ENCODE measurements at regions not wholly inside any gene's neighbourhood (a gene's known extent, or its start where the extent isn't known, plus 50 kb on each side); places are given as distances from the start of the nearest gene placed in this dataset.
A peak's percentile ranks its signal among the peaks of the same experiment; 100 is the strongest.

DNA sequence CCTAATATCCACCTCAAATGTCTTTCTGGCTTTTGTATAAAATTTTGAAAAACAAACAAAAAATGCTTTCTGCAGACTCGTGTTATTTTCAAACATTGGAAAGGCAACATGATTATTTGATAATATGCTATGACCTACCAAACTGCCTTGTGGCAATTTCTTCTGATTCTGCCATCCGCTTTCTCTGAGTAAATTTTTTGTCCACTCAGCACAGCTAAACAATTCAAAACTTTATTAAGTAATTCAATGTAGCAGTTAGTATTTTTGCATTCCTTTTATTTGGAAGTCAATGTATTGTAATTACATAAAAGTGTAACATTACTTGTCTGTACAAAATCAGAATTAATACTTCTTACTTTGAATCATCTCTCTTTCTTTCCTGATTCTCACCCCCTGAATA, 1206.6 kb upstream of the EYS start:
- TF ChIP-seq CTCF (IDR thresholded peaks at IDR 0.05; ENCODE audit: insufficient read depth, low read depth, low read length, missing control alignments): no peak
- no peak for DNase-seq (ENCODE audit: low read depth)

DNA sequence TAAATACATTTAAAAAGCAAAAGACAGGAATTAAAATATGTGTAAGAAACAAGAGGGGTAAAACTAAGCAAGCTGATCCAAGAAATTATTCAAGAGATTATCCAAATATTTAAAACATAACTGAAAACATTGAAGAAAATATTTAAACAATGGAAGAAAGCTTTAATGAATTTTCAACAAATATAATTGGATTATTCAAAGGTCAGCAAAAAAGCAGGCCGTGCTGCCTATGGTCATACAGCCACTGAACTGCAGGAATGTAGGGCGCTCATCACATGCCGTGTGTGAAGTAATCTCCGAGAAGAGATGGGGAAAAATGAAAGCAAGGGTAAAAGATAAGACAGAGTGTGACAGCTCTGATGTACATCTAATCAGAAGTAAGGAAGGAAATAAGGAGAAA, 1195.4 kb upstream of the EYS start:
- TF ChIP-seq CTCF (IDR thresholded peaks at IDR 0.05; ENCODE audit: insufficient read depth, low read depth, low read length, missing control alignments): no peak
- DNase-seq (ENCODE audit: low read depth): no peak
- H3K4me3 ChIP-seq (ENCODE audit: low read length): no peak overlapping the region

More for the DNA sequence above, 1206.6 kb upstream of the EYS start:
- H3K4me3 ChIP-seq (ENCODE audit: low read length): no peak overlapping the region

DNA sequence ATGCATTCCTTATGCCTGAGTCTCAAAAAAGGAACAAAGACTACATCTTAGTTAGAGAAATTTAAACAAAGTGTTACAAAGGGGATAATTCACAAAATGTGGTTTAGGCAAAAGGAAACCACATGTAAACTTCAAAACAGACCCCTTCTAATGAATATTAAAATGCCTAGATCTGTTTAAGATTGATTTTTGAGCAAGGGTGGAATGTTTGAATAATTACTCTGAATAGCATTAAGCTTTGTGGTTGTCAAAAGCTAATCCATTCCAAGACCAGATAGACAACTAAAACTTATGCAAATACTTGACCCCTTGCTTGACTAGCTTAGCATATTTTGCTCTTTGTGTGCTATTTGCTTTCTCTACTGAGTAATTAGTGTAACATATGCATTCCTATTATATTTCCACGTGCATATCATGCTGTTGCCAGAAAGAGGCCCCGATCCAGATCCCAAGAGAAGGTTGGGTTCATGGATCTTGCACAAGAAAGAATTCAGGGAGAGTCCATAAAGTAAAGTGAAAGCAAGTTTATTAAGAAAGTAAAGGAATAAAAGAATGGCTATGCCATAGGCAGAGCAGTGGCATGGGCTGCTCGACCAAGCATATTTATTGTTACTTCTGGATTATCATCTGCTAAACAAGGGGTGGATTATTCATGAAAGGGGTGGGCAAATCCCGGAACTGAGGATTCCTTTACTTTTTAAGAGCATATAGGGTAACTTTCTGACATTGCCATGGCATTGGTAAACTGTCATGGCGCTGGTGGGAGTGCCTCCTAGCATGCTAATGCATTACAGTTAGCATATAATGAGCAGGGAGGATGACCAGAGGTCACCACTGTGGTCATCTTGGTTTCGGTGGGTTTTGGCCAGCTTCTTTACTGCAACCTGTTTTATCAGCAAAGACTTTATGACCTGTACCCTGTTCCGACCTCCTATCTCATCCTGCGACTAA, 1193.4 kb upstream of the EYS start:
- no peak for TF ChIP-seq CTCF (IDR thresholded peaks at IDR 0.05; ENCODE audit: insufficient read depth, low read depth, low read length, missing control alignments)
- DNase-seq (ENCODE audit: low read depth): no peak
- H3K4me3 ChIP-seq (ENCODE audit: low read length): no peak overlapping the region

GRCh38 chr6:66897576-66897975, 1190.5 kb upstream of the EYS start:
- no peak for TF ChIP-seq CTCF (IDR thresholded peaks at IDR 0.05; ENCODE audit: insufficient read depth, low read depth, low read length, missing control alignments)
- peak; percentile 95 for DNase-seq (ENCODE audit: low read depth)
- H3K4me3 ChIP-seq (ENCODE audit: low read length): no peak overlapping the region

GRCh38 chr6:66896415-66896814, 1189.4 kb upstream of the EYS start:
- H3K4me3 ChIP-seq (ENCODE audit: low read length): no peak overlapping the region
- no peak for TF ChIP-seq CTCF (IDR thresholded peaks at IDR 0.05; ENCODE audit: insufficient read depth, low read depth, low read length, missing control alignments)
- peak; percentile 95 for DNase-seq (ENCODE audit: low read depth)

- no peak for DNase-seq (ENCODE audit: low read depth)
- TF ChIP-seq CTCF (IDR thresholded peaks at IDR 0.05; ENCODE audit: insufficient read depth, low read depth, low read length, missing control alignments): no peak
These were observed 1176.4 kb upstream of the EYS start for GRCh38 chr6:66883453-66883852.

GRCh38 chr6:66866801-66867200, 1159.8 kb upstream of the EYS start:
- DNase-seq (ENCODE audit: low read depth): peak; percentile 24
- no peak overlapping the region for H3K4me3 ChIP-seq (ENCODE audit: low read length)
- no peak for TF ChIP-seq CTCF (IDR thresholded peaks at IDR 0.05; ENCODE audit: insufficient read depth, low read depth, low read length, missing control alignments)

More at GRCh38 chr6:66883453-66883852, 1176.4 kb upstream of the EYS start:
- H3K4me3 ChIP-seq (ENCODE audit: low read length): no peak overlapping the region
